K562 (cell line): ENCODE measurements at regions not wholly inside any gene's neighbourhood (a gene's known extent, or its start where the extent isn't known, plus 50 kb on each side); places are given as distances from the start of the nearest gene placed in this dataset.

ENCODE experiments used
- ATAC-seq: fragments of 200-7000 bp; cut with Tn5 transposase; 3 replicates; pipeline ENCODE4 v1.9.1; 2020; ENCODE audit warnings: moderate library complexity
- BruUV-seq: library from RNA; stranded (reverse); fragments of 400-500 nt; replicated peaks from 2 replicates; lab custom pipeline; 2021; lab: Mats Ljungman, UMichigan
- CTCF ChIA-PET: fragments of 300-600 bp; formaldehyde crosslinking; extraction: SDS; loops from one replicate; lab custom pipeline; 2021; ENCODE audit warnings: low intra/inter-chr PET ratio; lab: Yijun Ruan, JAX
- POLR2A ChIA-PET: fragments of 300-600, 350-650 bp; sonication (Branson Sonifier 250); formaldehyde crosslinking; extraction: SDS; loops from one replicate; lab custom pipeline; 2021; ENCODE audit warnings: antibody characterized with exemption, inconsistent platforms; lab: Yijun Ruan, JAX
- DNase-seq, 4 experiments: peaks; one replicate each; pipeline versions ENCODE4 v3.0.0 to v3.0.0-alpha.2; 2011 to 2018; ENCODE audit warnings: low spot score in 3 of 4, mixed read lengths in 3 of 4; ENCODE audit errors: extremely low read depth in 1 of 4
- FAIRE-seq: peaks from 2 replicates; lab custom pipeline; 2011; peaks lifted over from hg19 to GRCh38; lab: Jason Lieb, UNC
- H2AFZ ChIP-seq: 2 replicates; pipeline ENCODE4 v1.6.0; 2011; ENCODE audit warnings: low read depth, low read length, control low read depth, inconsistent platforms
- H3K27ac ChIP-seq: fragments of 200-600 bp; 3 replicates; pipeline ENCODE4 v1.8.0; 2011; ENCODE audit warnings: low read depth, mild to moderate bottlenecking, control low read depth, inconsistent platforms, low read length, moderate library complexity, mixed read lengths; ENCODE audit errors: extremely low read depth
- H3K27me3 ChIP-seq, 2 experiments: fragments of 300-600 bp in 1 of 2; 2 replicates in 1 of 2; 3 replicates in 1 of 2; pipeline versions ENCODE4 v1.6.0 to v1.8.0; 2011; ENCODE audit warnings: inconsistent platforms in 2 of 2, low read length in 2 of 2, mild to moderate bottlenecking in 1 of 2, mixed read lengths in 1 of 2, moderate library complexity in 1 of 2; ENCODE audit not compliant: control insufficient read depth in 2 of 2, insufficient read depth in 2 of 2
- H3K36me3 ChIP-seq: fragments of 300-600 bp; 3 replicates; pipeline ENCODE4 v1.8.0; 2011; ENCODE audit warnings: mild to moderate bottlenecking, low read length, inconsistent platforms; ENCODE audit not compliant: control insufficient read depth, insufficient read depth
- H3K4me1 ChIP-seq, 2 experiments: fragments of 200-600 bp in 1 of 2; replicated peaks in 1 of 2; 2 replicates in 1 of 2; 3 replicates in 1 of 2; pipeline versions ENCODE4 v1.5.1 to v1.8.0; 2011; ENCODE audit warnings: inconsistent platforms in 2 of 2, low read length in 2 of 2, mild to moderate bottlenecking in 1 of 2, mixed read lengths in 1 of 2, moderate library complexity in 1 of 2; ENCODE audit not compliant: control insufficient read depth in 2 of 2, insufficient read depth in 2 of 2
- H3K4me2 ChIP-seq: 2 replicates; pipeline ENCODE4 v1.6.1; 2011; ENCODE audit warnings: low read length, control low read depth, inconsistent platforms, mixed read lengths; ENCODE audit not compliant: insufficient read depth
- H3K4me3 ChIP-seq: fragments of 200-600 bp; sonication (generic), shearing (Covaris generic); 2 replicates; pipeline ENCODE4 v1.5.1; 2016; ENCODE audit warnings: control low read depth, inconsistent platforms
- H3K79me2 ChIP-seq: fragments of 200-600 bp; 3 replicates; pipeline ENCODE4 v1.8.0; 2011; ENCODE audit warnings: low read length, inconsistent platforms; ENCODE audit not compliant: control insufficient read depth, insufficient read depth
- H3K9ac ChIP-seq, 2 experiments: 2 replicates each; pipeline versions ENCODE4 v1.6.0 to v1.6.1; 2011; ENCODE audit warnings: low read depth in 2 of 2, low read length in 2 of 2, control low read depth in 1 of 2, inconsistent platforms in 1 of 2, mild to moderate bottlenecking in 1 of 2, mixed read lengths in 1 of 2; ENCODE audit not compliant: insufficient read depth in 1 of 2
- H3K9me1 ChIP-seq: one replicate; pipeline ENCODE4 v1.6.0; 2011; ENCODE audit warnings: inconsistent platforms, mild to moderate bottlenecking, low read length, moderate library complexity; ENCODE audit not compliant: control insufficient read depth, insufficient read depth
- H3K9me3 ChIP-seq: replicated peaks from 2 replicates; pipeline ENCODE4 v1.5.1; 2011; ENCODE audit warnings: low read depth, low read length, inconsistent platforms; ENCODE audit not compliant: control insufficient read depth, insufficient read depth
- H4K20me1 ChIP-seq: replicated peaks from 2 replicates; pipeline ENCODE4 v1.6.1; 2011; ENCODE audit warnings: low read length, inconsistent platforms, mixed read lengths; ENCODE audit not compliant: control insufficient read depth, insufficient read depth
- DEAF1 ChIP-seq: fragments of 450-650 bp; formaldehyde crosslinking; IDR thresholded peaks from 2 replicates; pipeline ENCODE4 v1.4.0; 2020; ENCODE audit warnings: mild to moderate bottlenecking, moderate library complexity
- KLF6 ChIP-seq: fragments of 250-450 bp; sonication (Bioruptor Pico); IDR thresholded peaks from 2 replicates; pipeline ENCODE4 v1.4.0; 2020; ENCODE audit warnings: mild to moderate bottlenecking, moderate library complexity, borderline replicate concordance
- PURB ChIP-seq: sonication (generic); formaldehyde crosslinking; IDR thresholded peaks from 2 replicates; pipeline ENCODE4 v1.9.0; 2021; ENCODE audit warnings: low read depth, mild to moderate bottlenecking, missing genetic modification reagents
- WGBS: fragments of 100-300 bp; shearing (Covaris generic); methylation state at CpG from one replicate; pipeline ENCODE4 v1.1.6; 2016; ENCODE audit warnings: low coverage, mixed read lengths; ENCODE audit not compliant: insufficient coverage; ENCODE audit errors: missing lambda C conversion rate; 5-methylcytosine and 5-hydroxymethylcytosine counted together
- in situ Hi-C: fragments of 300-500 bp; cut with MboI; formaldehyde crosslinking; loops from 4 replicates; pipeline ENCODE4 v1.15.0; 2018; ENCODE audit warnings: inconsistent platforms, mixed read lengths
- intact Hi-C: fragments of 100-400 bp; cut with micrococcal nuclease; formaldehyde crosslinking; loops from 2 replicates; pipeline ENCODE4 v1.14.2; 2022

- Histone ChIP-seq H3K36me3 (no peaks in the 10 kb centered on the region), H3K4me2 (no peak overlapping the region), H3K27ac (no peak overlapping the region), H3K27me3 (no peaks in the 10 kb centered on the region), H3K9me3 (no peaks in the 10 kb centered on the region), H2AFZ (no peak overlapping the region), H3K9ac (no peak overlapping the region), H4K20me1 (no peaks in the 10 kb centered on the region), H3K79me2 (no peaks in the 10 kb centered on the region)
- CTCF ChIA-PET = no interaction called here
- in situ Hi-C loops = no loop called here
- FAIRE-seq (no peak), DNase-seq (no peak), ATAC-seq (no peak)
- WGBS = 3% methylated on average over 4 of the region's 4 CpGs
- intact Hi-C loops = no loop called here
- BruUV-seq = no TSS peak
- TF ChIP-seq KLF6 (CRISPR knock-in tag) = no peak
- TF ChIP-seq, all 486 proteins: peak for 0
- POLR2A ChIA-PET = no interaction called here
- no peaks in the 10 kb centered on the region for H3K9me1 ChIP-seq
- H3K4me1 ChIP-seq = no peaks in the 10 kb centered on the region
- no peak overlapping the region for H3K4me3 ChIP-seq
Observed at GRCh38 chr13:70758932-70759331, 650.7 kb upstream of the KLHL1 start.

GRCh38 chr13:70756088-70756487 is 647.8 kb upstream of the KLHL1 start:
- Histone ChIP-seq H3K4me1 (no peaks in the 10 kb centered on the region), H3K27ac (no peak overlapping the region), H4K20me1 (no peaks in the 10 kb centered on the region), H3K9me1 (no peaks in the 10 kb centered on the region), H3K36me3 (no peaks in the 10 kb centered on the region), H3K27me3 (no peaks in the 10 kb centered on the region), H2AFZ (no peak overlapping the region), H3K79me2 (no peaks in the 10 kb centered on the region), H3K9me3 (no peaks in the 10 kb centered on the region), H3K9ac (no peak overlapping the region), H3K4me2 (no peak overlapping the region), H3K4me3 (no peak overlapping the region)
- FAIRE-seq (no peak), ATAC-seq (no peak), DNase-seq (no peak)
- ChIA-PET CTCF (no interaction called here), POLR2A (no interaction called here)
- BruUV-seq = no TSS peak
- intact Hi-C loops (no loop called here), in situ Hi-C loops (no loop called here)
- TF ChIP-seq PURB (CRISPR knock-in tag) = no peak
- no peak for TF ChIP-seq DEAF1 (CRISPR knock-in tag)
